Sigmoid colon (tissue), 4 donors: ENCODE measurements at regions not wholly inside any gene's neighbourhood (a gene's known extent, or its start where the extent isn't known, plus 50 kb on each side); places are given as distances from the start of the nearest gene placed in this dataset.

Source experiments
- POLR2AphosphoS5 ChIP-seq, 4 donors: sonication (generic); formaldehyde crosslinking; IDR thresholded peaks; one replicate each; pipeline ENCODE4 v1.6.1; 2017; ENCODE audit warnings: antibody characterized with exemption in 4 of 4
- TF ChIP-seq, protein P1 (sequence below), 4 experiments: fragments of 450-650 bp in 3 of 4; fragments of 200-600 bp in 1 of 4; IDR thresholded peaks; one replicate each; pipeline ENCODE4 v1.5.1; 2016 to 2019; ENCODE audit warnings: antibody characterized with exemption in 4 of 4, mild to moderate bottlenecking in 3 of 4, moderate library complexity in 2 of 4

DNA sequence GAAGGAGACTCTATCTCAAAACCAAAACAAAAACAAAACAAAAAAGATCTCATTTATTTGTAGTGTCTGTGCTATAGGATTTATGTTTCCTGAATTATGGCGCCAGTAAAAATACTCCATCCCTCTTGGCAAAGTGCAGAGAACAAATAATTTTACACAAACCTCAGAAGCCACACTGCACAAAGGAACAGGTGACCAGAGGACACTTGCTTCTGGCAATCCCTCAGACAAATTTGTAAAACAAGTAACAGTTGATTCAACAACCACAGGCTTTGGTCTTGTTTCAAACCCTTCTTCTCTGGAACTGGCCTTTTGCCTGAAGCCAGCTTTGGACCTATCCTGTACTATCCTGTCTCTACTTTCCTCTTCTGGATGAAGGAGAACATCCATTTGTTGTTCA lies 502.1 kb downstream of the DMAC1 start:
- TF ChIP-seq POLR2AphosphoS5 (IDR thresholded peaks at IDR 0.05): no peak
- TF ChIP-seq, protein P1, sequence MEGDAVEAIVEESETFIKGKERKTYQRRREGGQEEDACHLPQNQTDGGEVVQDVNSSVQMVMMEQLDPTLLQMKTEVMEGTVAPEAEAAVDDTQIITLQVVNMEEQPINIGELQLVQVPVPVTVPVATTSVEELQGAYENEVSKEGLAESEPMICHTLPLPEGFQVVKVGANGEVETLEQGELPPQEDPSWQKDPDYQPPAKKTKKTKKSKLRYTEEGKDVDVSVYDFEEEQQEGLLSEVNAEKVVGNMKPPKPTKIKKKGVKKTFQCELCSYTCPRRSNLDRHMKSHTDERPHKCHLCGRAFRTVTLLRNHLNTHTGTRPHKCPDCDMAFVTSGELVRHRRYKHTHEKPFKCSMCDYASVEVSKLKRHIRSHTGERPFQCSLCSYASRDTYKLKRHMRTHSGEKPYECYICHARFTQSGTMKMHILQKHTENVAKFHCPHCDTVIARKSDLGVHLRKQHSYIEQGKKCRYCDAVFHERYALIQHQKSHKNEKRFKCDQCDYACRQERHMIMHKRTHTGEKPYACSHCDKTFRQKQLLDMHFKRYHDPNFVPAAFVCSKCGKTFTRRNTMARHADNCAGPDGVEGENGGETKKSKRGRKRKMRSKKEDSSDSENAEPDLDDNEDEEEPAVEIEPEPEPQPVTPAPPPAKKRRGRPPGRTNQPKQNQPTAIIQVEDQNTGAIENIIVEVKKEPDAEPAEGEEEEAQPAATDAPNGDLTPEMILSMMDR (IDR thresholded peaks at IDR 0.05): no peak
